ENCODE measurements at regions not wholly inside any gene's neighbourhood (a gene's known extent, or its start where the extent isn't known, plus 50 kb on each side); places are given as distances from the start of the nearest gene placed in this dataset.

GRCh38 chr3:86578071-86578470, 412.9 kb downstream of the VGLL3 start:
- CTCF ChIA-PET: interaction anchor here (0.5 kb wide), 1 partner anchor 39 kb away, joined by 3 read pairs; no protein-coding TSS in a partner anchor
- intact Hi-C loops (cut with micrococcal nuclease): no loop called here
- Mint-ChIP-seq H3K4me1 (ENCODE audit: low read depth) (no peaks in the 10 kb centered on the region), H3K36me3 (ENCODE audit: low read depth) (no peaks in the 10 kb centered on the region), H3K27me3 (ENCODE audit: low read depth) (no peaks in the 10 kb centered on the region), H3K9me3 (peaks cover 7% of the 10 kb centered on the region), H3K4me3 (no peak overlapping the region), H3K27ac (no peak overlapping the region)
- no peak for DNase-seq

- CTCF ChIA-PET: interaction anchor here (0.6 to 1.2 kb wide), 2 partner anchors 13 to 395 kb away, joined by 3 to 5 read pairs; no protein-coding TSS in a partner anchor
- Mint-ChIP-seq H3K27me3 (ENCODE audit: low read depth) (no peaks in the 10 kb centered on the region), H3K36me3 (ENCODE audit: low read depth) (no peaks in the 10 kb centered on the region), H3K4me1 (ENCODE audit: low read depth) (no peaks in the 10 kb centered on the region), H3K9me3 (peaks cover 3% of the 10 kb centered on the region), H3K4me3 (no peak overlapping the region), H3K27ac (no peak overlapping the region)
- DNase-seq: no peak
- intact Hi-C loops (cut with micrococcal nuclease): no loop called here
Observed at GRCh38 chr3:86563400-86563970, 427.5 kb downstream of the VGLL3 start.

- Mint-ChIP-seq H3K4me3 (no peak overlapping the region), H3K27ac (no peak overlapping the region), H3K36me3 (ENCODE audit: low read depth) (no peaks in the 10 kb centered on the region), H3K9me3 (peaks cover 3% of the 10 kb centered on the region), H3K27me3 (ENCODE audit: low read depth) (no peaks in the 10 kb centered on the region), H3K4me1 (ENCODE audit: low read depth) (no peaks in the 10 kb centered on the region)
- intact Hi-C loops (cut with micrococcal nuclease): no loop called here
- CTCF ChIA-PET: interaction anchor here (1.1 kb wide), 1 partner anchor 164 kb away, joined by 3 read pairs; no protein-coding TSS in a partner anchor
- DNase-seq: no peak
Observed at GRCh38 chr3:86562090-86562489, 428.9 kb downstream of the VGLL3 start.

GRCh38 chr3:86561215-86561614, 429.7 kb downstream of the VGLL3 start:
- DNase-seq: no peak
- H3K4me3 Mint-ChIP-seq: no peak overlapping the region
- no peaks in the 10 kb centered on the region for H3K36me3 Mint-ChIP-seq (ENCODE audit: low read depth)
- intact Hi-C loops (cut with micrococcal nuclease): no loop called here
- peaks cover 3% of the 10 kb centered on the region for H3K9me3 Mint-ChIP-seq
- H3K27me3 Mint-ChIP-seq (ENCODE audit: low read depth): no peaks in the 10 kb centered on the region
- H3K27ac Mint-ChIP-seq: no peak overlapping the region
- CTCF ChIA-PET: interaction anchor here (0.6 kb wide), 1 partner anchor 344 kb away, joined by 3 read pairs; no protein-coding TSS in a partner anchor
- H3K4me1 Mint-ChIP-seq (ENCODE audit: low read depth): no peaks in the 10 kb centered on the region

- H3K4me1 Mint-ChIP-seq (ENCODE audit: low read depth): no peaks in the 10 kb centered on the region
- intact Hi-C loops (cut with micrococcal nuclease): no loop called here
- no peaks in the 10 kb centered on the region for H3K9me3 Mint-ChIP-seq
- CTCF ChIA-PET: interaction anchor here (0.6 kb wide), 1 partner anchor 13 kb away, joined by 3 read pairs; no protein-coding TSS in a partner anchor
- H3K27me3 Mint-ChIP-seq (ENCODE audit: low read depth): no peaks in the 10 kb centered on the region
- H3K36me3 Mint-ChIP-seq (ENCODE audit: low read depth): no peaks in the 10 kb centered on the region
- no peak for DNase-seq
- H3K27ac Mint-ChIP-seq: no peak overlapping the region
- H3K4me3 Mint-ChIP-seq: no peak overlapping the region
Observed at GRCh38 chr3:86554383-86554782, 436.6 kb downstream of the VGLL3 start.

GRCh38 chr3:86547692-86548091, 443.3 kb downstream of the VGLL3 start:
- Mint-ChIP-seq H3K27me3 (ENCODE audit: low read depth) (no peaks in the 10 kb centered on the region), H3K36me3 (ENCODE audit: low read depth) (no peaks in the 10 kb centered on the region), H3K9me3 (peaks cover 5% of the 10 kb centered on the region), H3K4me3 (no peak overlapping the region), H3K27ac (no peak overlapping the region), H3K4me1 (ENCODE audit: low read depth) (no peaks in the 10 kb centered on the region)
- intact Hi-C loops (cut with micrococcal nuclease): no loop called here
- CTCF ChIA-PET: no interaction called here
- no peak for DNase-seq

- peaks cover 9% of the 10 kb centered on the region for H3K9me3 Mint-ChIP-seq
- H3K27ac Mint-ChIP-seq: no peak overlapping the region
- no peaks in the 10 kb centered on the region for H3K4me1 Mint-ChIP-seq (ENCODE audit: low read depth)
- intact Hi-C loops (cut with micrococcal nuclease): no loop called here
- CTCF ChIA-PET: no interaction called here
- no peaks in the 10 kb centered on the region for H3K36me3 Mint-ChIP-seq (ENCODE audit: low read depth)
- H3K27me3 Mint-ChIP-seq (ENCODE audit: low read depth): no peaks in the 10 kb centered on the region
- no peak for DNase-seq
- H3K4me3 Mint-ChIP-seq: no peak overlapping the region
Observed at GRCh38 chr3:86537171-86537570, 453.8 kb downstream of the VGLL3 start.

GRCh38 chr3:86519819-86520218, 471.1 kb downstream of the VGLL3 start:
- intact Hi-C loops (cut with micrococcal nuclease): no loop called here
- Mint-ChIP-seq H3K9me3 (no peaks in the 10 kb centered on the region), H3K27ac (no peak overlapping the region), H3K4me1 (ENCODE audit: low read depth) (no peaks in the 10 kb centered on the region), H3K27me3 (ENCODE audit: low read depth) (no peaks in the 10 kb centered on the region), H3K4me3 (no peak overlapping the region), H3K36me3 (ENCODE audit: low read depth) (no peaks in the 10 kb centered on the region)
- DNase-seq: no peak
- CTCF ChIA-PET: no interaction called here

- no peak overlapping the region for H3K27ac Mint-ChIP-seq
- DNase-seq: no peak
- intact Hi-C loops (cut with micrococcal nuclease): no loop called here
- no peak overlapping the region for H3K4me3 Mint-ChIP-seq
- H3K27me3 Mint-ChIP-seq (ENCODE audit: low read depth): no peaks in the 10 kb centered on the region
- H3K36me3 Mint-ChIP-seq (ENCODE audit: low read depth): no peaks in the 10 kb centered on the region
- no peaks in the 10 kb centered on the region for H3K4me1 Mint-ChIP-seq (ENCODE audit: low read depth)
- CTCF ChIA-PET: no interaction called here
- H3K9me3 Mint-ChIP-seq: peaks cover 5% of the 10 kb centered on the region
Observed at GRCh38 chr3:86481636-86482035, 509.3 kb downstream of the VGLL3 start.

- no peaks in the 10 kb centered on the region for H3K36me3 Mint-ChIP-seq (ENCODE audit: low read depth)
- no peak overlapping the region for H3K4me3 Mint-ChIP-seq
- no peak for DNase-seq
- CTCF ChIA-PET: no interaction called here
- H3K9me3 Mint-ChIP-seq: peaks cover 5% of the 10 kb centered on the region
- H3K27ac Mint-ChIP-seq: no peak overlapping the region
- intact Hi-C loops (cut with micrococcal nuclease): no loop called here
- H3K27me3 Mint-ChIP-seq (ENCODE audit: low read depth): no peaks in the 10 kb centered on the region
- H3K4me1 Mint-ChIP-seq (ENCODE audit: low read depth): no peaks in the 10 kb centered on the region
Observed at GRCh38 chr3:86481031-86481430, 509.9 kb downstream of the VGLL3 start.

GRCh38 chr3:86464180-86464579, 526.8 kb downstream of the VGLL3 start:
- Mint-ChIP-seq H3K4me1 (ENCODE audit: low read depth) (no peaks in the 10 kb centered on the region), H3K4me3 (no peak overlapping the region), H3K9me3 (no peaks in the 10 kb centered on the region), H3K27me3 (ENCODE audit: low read depth) (no peaks in the 10 kb centered on the region), H3K36me3 (ENCODE audit: low read depth) (no peaks in the 10 kb centered on the region), H3K27ac (no peak overlapping the region)
- intact Hi-C loops (cut with micrococcal nuclease): no loop called here
- no peak for DNase-seq
- CTCF ChIA-PET: no interaction called here

- H3K27ac Mint-ChIP-seq: no peak overlapping the region
- no peak overlapping the region for H3K4me3 Mint-ChIP-seq
- no peaks in the 10 kb centered on the region for H3K27me3 Mint-ChIP-seq (ENCODE audit: low read depth)
- intact Hi-C loops (cut with micrococcal nuclease): no loop called here
- H3K9me3 Mint-ChIP-seq: no peaks in the 10 kb centered on the region
- DNase-seq: no peak
- H3K4me1 Mint-ChIP-seq (ENCODE audit: low read depth): no peaks in the 10 kb centered on the region
- CTCF ChIA-PET: no interaction called here
- no peaks in the 10 kb centered on the region for H3K36me3 Mint-ChIP-seq (ENCODE audit: low read depth)
Observed at GRCh38 chr3:86451749-86452148, 539.2 kb downstream of the VGLL3 start.

- no peak overlapping the region for H3K4me3 Mint-ChIP-seq
- no peaks in the 10 kb centered on the region for H3K27me3 Mint-ChIP-seq (ENCODE audit: low read depth)
- CTCF ChIA-PET: interaction anchor here (0.7 kb wide), 1 partner anchor 216 kb away, joined by 3 read pairs; no protein-coding TSS in a partner anchor
- H3K4me1 Mint-ChIP-seq (ENCODE audit: low read depth): no peaks in the 10 kb centered on the region
- DNase-seq: no peak
- no peaks in the 10 kb centered on the region for H3K36me3 Mint-ChIP-seq (ENCODE audit: low read depth)
- no peaks in the 10 kb centered on the region for H3K9me3 Mint-ChIP-seq
- intact Hi-C loops (cut with micrococcal nuclease): no loop called here
- no peak overlapping the region for H3K27ac Mint-ChIP-seq
Observed at GRCh38 chr3:86438544-86438943, 552.4 kb downstream of the VGLL3 start.
